GM21360 (cell line): ENCODE measurements at regions not wholly inside any gene's neighbourhood (a gene's known extent, or its start where the extent isn't known, plus 50 kb on each side); places are given as distances from the start of the nearest gene placed in this dataset.
"Not testable (repeated sequence)": the region's sequence is repeated elsewhere in the genome, so short reads cannot be mapped to it uniquely, and the experiment has no call there.

Experiments
- ATAC-seq: cut with Tn5 transposase; IDR thresholded peaks from one replicate; pipeline ENCODE4 v1.9.1; 2021; ENCODE audit warnings: mild to moderate bottlenecking, moderate library complexity; ENCODE audit not compliant: unreplicated experiment

DNA sequence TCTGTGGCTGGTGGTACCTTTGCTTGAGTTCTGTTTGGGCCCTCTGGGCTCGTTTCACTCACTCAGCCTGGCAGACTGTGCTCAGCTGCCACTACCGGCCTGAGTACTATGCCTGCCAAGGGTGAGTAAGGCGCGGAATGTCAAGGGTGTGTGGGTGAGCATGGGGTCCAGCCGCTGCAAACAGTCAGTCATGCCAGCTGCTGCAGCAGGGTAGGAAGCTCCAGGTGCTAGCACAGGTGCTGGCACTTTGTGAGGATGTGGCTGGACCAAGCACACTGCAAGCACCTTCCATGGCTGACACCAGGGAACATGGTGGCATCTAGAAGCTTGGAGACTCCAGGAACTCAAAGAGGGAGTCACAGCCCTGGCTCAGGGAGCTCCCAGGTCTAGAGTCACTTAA is 368.6 kb upstream of the ACO1 start:
- ATAC-seq: no peak

DNA sequence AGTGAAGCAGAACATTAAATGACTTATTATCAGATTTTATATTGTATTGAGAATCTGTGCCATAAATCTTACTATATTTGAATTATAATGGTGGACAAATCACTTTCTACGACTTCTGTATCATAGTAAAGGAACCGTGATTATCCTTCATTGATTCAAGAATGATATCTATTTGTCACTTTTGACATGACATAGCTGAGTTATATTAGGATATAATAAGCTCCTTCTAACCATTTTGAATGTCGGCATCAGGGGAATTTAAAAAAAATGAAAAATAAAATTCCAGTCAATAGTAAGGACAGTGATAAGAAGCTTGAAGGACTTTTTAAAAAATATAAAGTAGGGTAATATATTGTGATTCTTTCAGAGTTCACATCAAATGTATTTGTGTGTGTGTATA is 338.9 kb upstream of the ACO1 start:
- ATAC-seq: no peak

DNA sequence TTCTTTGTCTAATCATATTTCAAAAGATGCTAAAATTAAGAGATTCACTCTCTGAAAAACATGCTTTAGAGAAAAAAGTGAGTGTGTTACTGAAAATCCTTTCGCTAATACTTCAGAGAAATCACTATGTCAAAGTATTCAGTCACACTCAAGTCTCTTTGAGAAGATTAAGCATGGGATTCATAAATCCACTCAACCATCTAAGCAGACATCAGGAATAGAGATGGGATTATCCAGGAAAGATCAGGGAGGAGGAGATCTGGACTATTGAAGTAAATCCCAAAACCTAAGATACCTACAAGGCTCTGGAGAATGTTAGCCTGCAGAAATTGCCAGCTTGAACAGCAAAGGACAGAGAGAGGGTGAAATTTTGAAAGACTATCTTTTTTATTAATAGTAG is 317.2 kb upstream of the ACO1 start:
- no peak for ATAC-seq

DNA sequence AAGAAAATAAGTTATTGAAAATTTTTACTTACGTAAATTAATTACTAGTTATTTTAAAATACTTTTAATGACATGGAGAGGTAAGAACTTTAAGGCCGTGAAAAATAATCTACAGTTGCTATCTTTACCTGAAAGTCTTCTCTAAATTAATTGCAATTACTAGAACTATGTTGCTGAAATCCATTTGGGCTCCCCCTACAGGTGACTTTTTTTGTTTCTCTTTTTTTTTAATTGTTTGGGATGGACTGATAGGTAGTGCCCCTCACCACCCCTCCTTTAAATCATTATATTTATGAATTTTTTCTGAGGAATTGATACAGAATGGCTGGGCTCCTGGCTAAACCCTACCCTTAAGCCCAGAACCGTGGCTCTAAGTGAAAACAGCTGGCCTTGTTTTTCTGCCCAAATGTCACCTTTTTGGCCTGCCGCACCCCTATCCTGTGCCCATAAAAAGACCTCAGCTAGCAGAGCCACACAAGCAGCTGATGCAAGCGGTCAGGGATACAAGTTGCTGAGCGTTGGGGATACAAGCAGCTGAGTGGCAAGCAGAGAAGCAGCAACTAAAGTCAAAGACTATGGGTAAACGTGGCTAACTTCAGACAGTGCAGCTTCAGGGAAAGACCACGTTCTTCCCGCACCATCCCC is 315.2 kb upstream of the ACO1 start:
- ATAC-seq: no peak

DNA sequence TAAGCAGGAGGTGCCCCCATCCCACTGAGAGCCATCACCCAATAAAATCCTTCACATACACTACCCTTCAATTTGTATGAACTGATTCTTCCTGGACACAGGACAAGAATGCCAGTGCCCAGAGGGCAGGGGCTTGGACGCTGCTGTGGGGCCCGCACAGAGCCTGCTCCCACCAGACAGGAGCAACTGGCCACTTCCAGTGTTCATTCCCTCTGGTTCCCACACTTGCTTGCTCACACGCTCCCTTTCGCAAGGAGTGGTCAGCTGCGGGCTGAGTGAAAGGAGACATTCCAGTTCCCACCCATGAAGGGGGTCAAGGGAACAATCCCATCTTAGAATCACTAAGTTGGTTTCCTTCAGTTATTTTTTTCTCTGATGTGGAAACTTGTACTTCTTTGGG is 314.5 kb upstream of the ACO1 start:
- no peak for ATAC-seq

DNA sequence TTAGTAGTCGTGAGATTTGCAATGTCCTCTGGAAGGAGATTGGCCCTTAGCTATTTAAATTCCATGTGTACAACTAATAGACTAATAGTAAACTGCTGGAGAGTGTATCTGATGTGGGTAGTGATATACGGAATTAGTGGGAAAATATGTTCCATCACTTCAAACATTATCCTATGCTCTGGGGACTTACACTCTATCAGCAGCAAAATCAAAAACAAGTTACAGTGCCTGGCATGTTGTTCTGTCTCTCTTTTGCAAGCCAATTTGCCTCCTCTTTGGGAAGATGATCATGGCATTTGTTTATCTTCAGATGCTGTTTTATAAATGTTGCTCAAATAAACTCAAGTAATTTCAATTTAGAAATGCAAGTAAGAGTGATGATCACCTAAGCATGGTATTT is 311.9 kb upstream of the ACO1 start:
- ATAC-seq: no peak

DNA sequence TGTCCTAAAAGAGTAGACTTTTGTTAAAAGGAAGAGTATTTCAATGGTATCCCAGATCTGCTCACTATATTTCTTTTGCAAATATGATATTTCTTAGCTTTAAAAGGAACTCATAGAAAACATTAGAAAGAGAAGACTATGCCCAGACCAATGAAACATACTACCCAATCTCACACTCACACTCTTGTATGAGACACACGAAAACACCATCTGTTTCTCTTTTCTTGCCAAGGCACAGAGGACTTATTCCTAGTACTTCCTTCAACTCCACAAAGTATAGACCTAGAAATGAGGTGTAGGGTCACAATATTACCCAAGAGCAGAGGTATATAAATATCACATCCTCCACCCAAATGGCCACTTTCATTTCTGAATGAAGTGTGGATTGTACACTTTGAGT is 292.4 kb upstream of the ACO1 start:
- ATAC-seq: no peak

DNA sequence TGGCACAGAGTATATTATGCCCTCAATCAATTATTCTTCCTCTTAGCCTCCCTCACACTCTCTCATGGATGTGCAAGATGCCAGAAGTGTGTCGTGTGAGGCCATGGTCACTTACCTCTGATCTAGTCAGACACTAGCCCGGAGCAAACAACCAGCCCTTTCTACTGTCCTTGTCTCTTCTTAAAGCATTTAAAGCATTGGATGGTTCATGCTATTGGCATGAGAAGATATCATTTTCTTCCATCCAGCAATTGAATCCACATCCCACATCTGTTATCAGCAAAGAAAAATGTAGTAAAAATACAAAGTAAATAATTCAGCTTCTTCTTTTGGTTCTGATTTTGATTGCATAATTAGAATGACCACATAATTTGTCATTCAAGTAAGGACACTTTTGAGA is 267.2 kb upstream of the ACO1 start:
- ATAC-seq: no peak

DNA sequence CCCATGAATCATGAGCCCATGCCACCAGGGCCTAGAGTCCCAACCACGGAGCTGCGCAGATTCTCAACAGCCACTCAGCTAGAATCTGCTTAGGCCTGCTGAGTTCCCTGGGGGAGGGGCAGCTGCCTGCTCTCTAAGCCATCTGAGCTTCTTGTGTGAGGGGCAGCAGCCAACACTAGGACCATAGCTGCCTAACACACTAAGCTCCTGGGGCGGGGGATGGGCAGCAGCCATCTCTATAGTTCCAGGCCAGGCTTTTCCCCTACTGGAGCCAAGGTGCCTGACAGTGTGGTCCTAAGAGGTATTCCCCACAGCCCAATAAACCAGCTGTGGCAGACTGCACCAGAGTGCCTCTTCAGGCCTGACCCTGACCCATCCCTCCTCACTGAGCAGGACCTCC is 255.9 kb upstream of the ACO1 start:
- ATAC-seq: no peak

DNA sequence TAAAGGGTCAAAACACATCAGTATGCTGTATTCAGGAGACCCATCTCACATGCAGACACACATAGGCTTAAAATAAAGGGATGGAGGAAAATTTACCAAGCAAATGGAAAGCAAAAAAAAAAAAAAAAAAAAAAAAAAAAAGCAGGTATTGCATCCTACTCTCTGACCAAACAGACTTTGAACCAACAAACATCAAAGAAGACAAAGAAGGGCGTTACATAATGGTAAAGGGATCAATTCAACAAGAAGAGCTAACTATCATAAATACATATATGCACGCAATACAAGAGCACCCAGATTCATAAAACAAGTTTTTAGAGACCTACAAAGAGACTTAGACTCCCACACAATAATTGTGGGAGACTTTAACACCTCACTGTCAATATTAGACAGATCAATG is 253.7 kb upstream of the ACO1 start:
- ATAC-seq: not testable (repeated sequence)

DNA sequence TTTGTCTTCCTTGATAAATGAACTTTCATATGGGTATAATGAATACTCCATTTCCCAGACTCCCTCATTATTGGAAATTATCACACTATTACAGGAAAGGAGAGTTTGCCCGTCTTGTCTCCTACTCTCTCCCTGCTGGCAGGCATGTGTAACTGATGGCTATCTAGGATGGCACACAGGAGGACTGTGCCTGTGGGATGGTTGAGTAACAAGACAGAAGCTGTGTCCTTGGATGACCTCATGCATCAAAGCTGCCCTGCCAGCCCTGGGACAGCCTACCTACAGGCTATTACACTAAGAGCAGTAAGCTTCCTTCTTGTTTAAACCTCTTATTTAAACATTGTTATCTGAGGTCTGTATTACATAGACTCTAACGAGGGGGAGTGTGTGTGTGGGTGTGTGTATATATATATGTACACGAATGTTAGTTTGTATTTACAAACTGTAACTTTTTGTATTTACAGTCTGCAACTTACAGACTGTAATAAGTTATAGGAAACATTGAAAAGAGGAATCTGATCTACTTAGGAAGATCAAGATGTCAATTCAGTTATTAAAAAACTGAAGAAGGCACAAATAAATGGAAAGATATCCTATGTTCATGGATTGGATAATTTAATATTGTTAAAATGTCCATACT is 247.6 kb upstream of the ACO1 start:
- no peak for ATAC-seq

DNA sequence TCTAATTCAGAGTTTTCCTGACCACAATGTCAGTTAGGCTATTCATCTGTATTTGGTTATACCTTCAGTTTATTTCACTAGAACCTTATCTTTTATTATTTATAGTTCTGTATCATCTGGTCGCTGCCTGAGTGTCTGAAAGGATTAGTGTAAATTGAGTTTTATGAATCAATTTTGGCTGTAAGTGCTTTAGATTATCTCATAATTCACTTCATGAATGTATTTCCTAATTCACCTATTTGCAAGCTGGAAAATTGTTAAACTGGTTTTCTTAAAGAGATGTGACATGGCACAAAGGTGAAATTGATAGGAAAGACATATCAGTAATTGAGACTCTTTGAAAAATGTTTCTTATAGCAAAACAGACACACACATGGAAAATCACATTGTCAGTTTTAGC is 242.4 kb upstream of the ACO1 start:
- ATAC-seq: no peak

DNA sequence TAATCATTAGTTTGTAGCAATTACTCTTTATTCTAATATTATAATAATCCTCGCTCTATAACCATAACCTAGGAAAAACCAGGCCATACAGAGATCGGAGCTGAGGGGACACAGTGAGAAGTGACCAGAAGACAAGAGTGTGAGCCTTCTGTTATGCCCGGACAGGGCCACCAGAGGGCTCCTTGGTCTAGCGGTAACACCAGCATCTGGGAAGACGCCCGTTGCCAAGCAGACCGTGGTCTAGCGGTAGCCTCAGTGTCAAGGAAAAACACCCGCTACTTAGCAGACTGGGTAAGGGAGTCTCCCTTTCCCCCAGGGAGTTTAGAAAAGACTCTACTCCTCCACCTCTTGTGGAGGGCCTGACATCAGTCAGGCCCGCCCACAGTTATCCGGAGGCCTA is 235.9 kb upstream of the ACO1 start:
- not testable (repeated sequence) for ATAC-seq

DNA sequence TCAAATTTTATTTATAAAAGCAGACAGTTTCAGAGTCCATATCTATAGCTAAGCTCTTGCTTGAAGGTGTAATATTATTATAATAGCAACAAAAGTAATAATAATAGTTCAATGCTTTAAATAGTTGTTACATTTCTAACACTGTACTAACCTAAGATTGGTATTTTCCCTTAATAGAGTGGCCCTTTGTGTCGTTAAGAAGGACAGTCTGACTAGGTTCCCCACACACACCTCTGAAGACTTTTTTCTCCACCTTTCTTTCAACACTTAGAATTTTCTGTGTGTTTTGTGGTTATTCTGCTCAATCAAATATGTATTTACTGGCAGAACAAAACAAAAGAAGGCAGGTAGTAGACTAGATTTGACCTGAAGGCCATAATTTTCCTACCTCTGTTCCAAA is 223.2 kb upstream of the ACO1 start:
- peak; percentile 14 for ATAC-seq

DNA sequence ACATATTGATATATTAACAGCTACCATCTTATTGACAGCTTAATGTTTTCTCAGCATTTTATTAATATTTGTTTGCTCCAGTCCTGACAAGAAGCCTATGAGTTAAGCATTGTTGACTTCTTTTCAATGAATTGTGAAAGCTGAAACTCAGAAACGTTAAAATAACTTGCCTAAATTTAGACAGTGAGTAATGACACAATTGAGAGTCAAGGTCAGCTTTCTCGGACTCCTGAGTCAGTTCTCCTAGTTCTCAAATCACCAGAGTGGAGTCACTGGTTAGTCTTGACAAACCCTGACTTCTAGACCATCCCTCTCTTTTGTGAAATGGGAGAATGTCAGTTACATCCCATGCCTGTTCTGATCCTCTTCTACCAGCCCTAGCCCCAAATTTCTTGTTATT is 222.7 kb upstream of the ACO1 start:
- peak; percentile 96 for ATAC-seq

DNA sequence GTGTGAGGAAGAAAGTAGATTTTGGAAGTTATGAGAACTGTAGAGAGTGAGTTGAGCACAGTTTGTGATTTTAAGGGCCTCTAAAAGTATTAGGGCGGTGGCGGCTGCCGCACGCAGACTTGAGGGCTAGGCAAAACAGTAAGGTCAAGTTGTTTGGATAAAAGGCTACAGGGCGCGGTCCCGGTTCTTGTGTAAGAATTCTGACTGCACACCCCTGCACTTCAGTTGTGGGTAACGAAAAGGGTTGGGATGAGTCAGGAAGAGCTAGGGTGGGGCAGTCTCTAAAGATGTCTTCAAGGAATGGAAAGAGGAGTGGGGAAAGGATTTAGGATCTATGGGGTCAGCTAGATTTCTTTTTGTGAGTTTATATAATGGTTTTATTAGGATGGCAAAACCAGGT is 218.1 kb upstream of the ACO1 start:
- ATAC-seq: not testable (repeated sequence)

DNA sequence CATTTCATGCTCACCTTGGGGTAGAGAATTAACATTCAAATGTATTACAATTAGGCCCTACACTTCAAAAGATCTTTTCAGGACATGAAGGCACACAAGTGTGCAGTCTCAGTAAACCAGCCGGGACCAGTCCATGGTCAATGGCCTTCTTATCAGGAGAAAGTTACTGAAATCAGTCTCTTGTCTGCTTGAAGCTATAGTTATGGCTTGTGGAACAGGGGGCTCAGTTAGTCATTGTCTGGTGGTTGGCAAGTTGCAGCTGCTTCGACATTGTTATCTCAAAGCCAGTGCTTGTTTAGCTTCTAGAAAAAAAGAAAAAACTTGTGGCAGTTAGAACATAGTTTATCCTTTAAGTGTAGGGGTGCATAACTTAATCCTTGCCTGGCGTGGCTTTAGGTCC is 213.1 kb upstream of the ACO1 start:
- no peak for ATAC-seq

DNA sequence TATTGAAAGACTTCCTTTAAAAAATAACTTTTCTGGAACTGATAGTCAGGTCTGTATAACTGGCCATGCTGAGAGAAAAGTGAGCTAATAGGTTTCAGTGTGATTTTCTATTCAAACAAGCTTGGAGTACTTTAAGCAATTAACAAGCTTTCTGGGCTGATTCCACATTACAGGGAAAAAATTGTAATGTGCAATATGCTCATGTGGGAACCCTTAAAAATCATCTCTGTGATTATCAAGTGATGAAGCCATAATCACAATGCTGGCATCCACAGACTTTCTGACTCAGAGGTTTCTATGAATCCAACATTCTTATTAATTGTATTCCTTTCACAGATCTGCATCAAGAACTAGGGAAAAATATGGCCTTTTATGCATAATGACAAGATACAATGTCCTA is 212.2 kb upstream of the ACO1 start:
- ATAC-seq: no peak

DNA sequence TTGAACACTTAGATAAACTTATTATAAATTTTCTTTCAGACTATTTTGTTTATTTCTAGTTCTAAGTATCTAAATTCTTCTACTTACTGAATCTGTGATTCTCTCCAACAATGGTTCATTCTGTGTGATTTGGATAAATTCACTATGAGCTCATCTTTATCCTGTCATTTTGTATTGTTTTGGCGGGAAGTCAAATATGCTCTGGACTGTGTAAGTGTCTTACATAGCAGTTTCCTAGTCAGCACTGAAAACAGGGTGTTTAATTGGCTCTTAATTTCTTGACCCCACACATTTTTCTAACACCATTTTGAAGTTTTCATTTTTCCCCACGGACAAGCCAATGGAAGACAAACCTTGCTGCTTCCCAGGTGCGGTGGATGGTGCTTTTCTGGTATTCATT is 207.0 kb upstream of the ACO1 start:
- no peak for ATAC-seq

DNA sequence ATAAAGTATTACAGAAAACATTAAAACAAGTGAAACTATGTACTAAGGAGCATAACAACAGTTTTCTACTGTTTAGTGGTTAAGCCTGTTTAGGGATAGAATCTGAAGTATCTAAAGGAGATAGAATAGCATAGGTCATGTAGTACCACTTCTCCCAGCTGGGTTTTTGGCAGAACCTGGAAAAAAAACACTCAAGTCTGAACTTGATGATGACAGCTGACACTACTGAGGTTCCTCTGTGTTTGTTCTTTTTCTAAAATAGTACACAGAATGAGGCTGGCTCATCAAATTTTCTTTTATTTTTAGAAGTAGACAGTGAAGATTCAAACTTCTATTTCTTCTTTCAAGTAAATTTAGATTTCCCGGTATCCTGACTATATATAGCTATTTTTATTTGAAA is 203.8 kb upstream of the ACO1 start:
- no peak for ATAC-seq

DNA sequence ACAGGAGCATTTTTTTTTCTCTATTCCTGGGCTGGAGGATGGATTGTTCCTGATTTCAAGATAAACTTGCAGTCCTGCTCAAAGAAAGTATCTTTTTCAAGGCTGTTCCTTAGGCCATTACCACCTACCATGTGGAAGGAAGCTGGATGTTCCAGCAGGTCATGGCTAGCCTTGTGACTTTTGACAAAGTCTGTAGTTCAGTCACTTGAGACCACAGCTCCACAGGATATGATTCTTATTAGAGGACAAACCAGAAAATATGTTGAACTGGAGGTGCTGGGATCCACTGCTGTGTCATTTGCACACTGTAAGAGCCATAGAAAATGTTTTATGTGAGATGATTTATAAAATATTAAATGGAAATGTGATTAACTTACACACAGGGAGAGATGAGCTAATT is 184.2 kb upstream of the ACO1 start:
- no peak for ATAC-seq

DNA sequence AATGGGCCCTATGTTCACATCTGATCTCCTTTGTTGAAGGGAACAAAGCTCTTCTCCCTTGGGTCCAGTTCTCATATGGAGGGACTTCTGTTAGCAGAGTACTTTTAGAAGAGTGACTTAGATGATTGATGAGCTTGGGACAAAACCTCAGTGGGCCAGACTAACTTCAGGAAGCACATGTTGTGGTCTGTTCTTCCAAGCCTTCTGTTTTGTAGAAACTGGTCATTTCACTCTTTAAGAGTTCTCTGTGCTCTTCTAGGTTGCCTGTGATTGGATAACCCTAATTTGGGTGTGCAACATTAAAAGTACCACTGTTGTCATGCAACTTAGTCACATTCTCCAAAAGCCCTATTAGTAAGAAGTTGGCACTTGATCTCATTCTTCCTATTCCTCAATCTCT is 183.5 kb upstream of the ACO1 start:
- ATAC-seq: no peak

DNA sequence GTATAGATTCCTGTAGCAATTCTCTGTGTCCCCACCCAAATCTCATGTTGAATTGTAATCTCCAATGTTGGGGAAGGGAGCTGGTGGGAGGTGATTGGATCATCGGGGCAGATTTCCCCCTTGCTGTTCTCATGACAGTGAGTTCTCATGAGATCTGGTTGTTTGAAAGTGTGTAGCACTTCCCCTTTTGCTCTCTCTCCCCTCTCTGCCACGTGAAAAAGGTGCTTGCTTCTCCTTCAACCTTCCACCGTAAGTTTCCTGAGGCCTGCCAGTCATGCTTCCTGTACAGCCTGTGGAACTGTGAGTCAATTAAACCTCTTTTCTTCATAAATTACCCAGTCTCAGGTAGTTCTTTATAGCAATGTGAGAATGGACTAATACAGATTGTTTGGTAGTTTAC is 175.3 kb upstream of the ACO1 start:
- ATAC-seq: not testable (repeated sequence)
